Panc1 (cell line): ENCODE measurements at regions not wholly inside any gene's neighbourhood (a gene's known extent, or its start where the extent isn't known, plus 50 kb on each side); places are given as distances from the start of the nearest gene placed in this dataset.

ENCODE experiments used
- ATAC-seq: fragments of 200-7000 bp; cut with Tn5 transposase; 2 replicates; pipeline ENCODE4 v1.9.1; 2020; ENCODE audit warnings: mild to moderate bottlenecking, moderate library complexity
- BruUV-seq: library from RNA; stranded (reverse); fragments of 400-500 nt; replicated peaks from 2 replicates; lab custom pipeline; 2021; lab: Mats Ljungman, UMichigan
- CTCF ChIA-PET: fragments of 300-600 bp; sonication (Branson Sonifier 250); formaldehyde crosslinking; loops from one replicate; lab custom pipeline; 2022; ENCODE audit warnings: antibody characterized with exemption; lab: Charles Lee
- POLR2A ChIA-PET: fragments of 300-600 bp; sonication (Branson Sonifier 250); formaldehyde crosslinking; loops from one replicate; lab custom pipeline; 2022; ENCODE audit warnings: antibody characterized with exemption; lab: Charles Lee
- DNase-seq: peaks from one replicate; pipeline ENCODE4 v3.0.0-alpha.2; 2010; ENCODE audit warnings: low read depth, low spot score
- H3K27ac ChIP-seq: 2 replicates; pipeline ENCODE4 v1.5.1; 2011; ENCODE audit warnings: mild to moderate bottlenecking, low read length, inconsistent platforms
- H3K27me3 ChIP-seq: fragments of 200-500 bp; sonication (Bioruptor generic); 2 replicates; pipeline ENCODE4 v1.6.0; 2014; ENCODE audit warnings: low read length, inconsistent platforms; ENCODE audit not compliant: control insufficient read depth, insufficient read depth
- H3K36me3 ChIP-seq: fragments of 200-500 bp; sonication (Bioruptor generic); 2 replicates; pipeline ENCODE4 v1.5.1; 2014; ENCODE audit warnings: inconsistent platforms, mild to moderate bottlenecking, low read length, moderate library complexity; ENCODE audit not compliant: control insufficient read depth, insufficient read depth
- H3K4me1 ChIP-seq: 2 replicates; pipeline ENCODE4 v1.5.1; 2011; ENCODE audit warnings: inconsistent platforms, mild to moderate bottlenecking, low read length, moderate library complexity; ENCODE audit not compliant: control insufficient read depth, insufficient read depth
- H3K4me3 ChIP-seq, 2 experiments: 2 replicates each; pipeline ENCODE4 v1.5.1; 2011 to 2012; ENCODE audit warnings: low read depth in 2 of 2, low read length in 2 of 2, mild to moderate bottlenecking in 2 of 2, inconsistent platforms in 1 of 2, moderate library complexity in 1 of 2
- H3K9me3 ChIP-seq: fragments of 200-500 bp; sonication (Bioruptor generic); 2 replicates; pipeline ENCODE4 v1.5.1; 2014; ENCODE audit warnings: low read depth, mild to moderate bottlenecking, inconsistent platforms, low read length, moderate library complexity; ENCODE audit not compliant: control insufficient read depth, insufficient read depth
- CTCF ChIP-seq: fragments of 450-650 bp; IDR thresholded peaks from 2 replicates; pipeline ENCODE4 v1.5.1; 2017; ENCODE audit warnings: mild to moderate bottlenecking
- POLR2AphosphoS5 ChIP-seq: IDR thresholded peaks from 2 replicates; pipeline ENCODE4 v1.6.1; 2012; ENCODE audit warnings: mild to moderate bottlenecking, low read depth, low read length, moderate library complexity
- REST ChIP-seq, 2 experiments: IDR thresholded peaks; 2 replicates each; pipeline ENCODE4 v1.6.1; 2011 to 2012; ENCODE audit warnings: low read depth in 2 of 2, control low read depth in 1 of 2, low read length in 1 of 2, mild to moderate bottlenecking in 1 of 2, moderate library complexity in 1 of 2; ENCODE audit not compliant: insufficient read depth in 1 of 2
- SIN3A ChIP-seq: IDR thresholded peaks from 2 replicates; pipeline ENCODE4 v1.6.1; 2012; ENCODE audit warnings: low read depth, mild to moderate bottlenecking, low read length, moderate library complexity, borderline replicate concordance; ENCODE audit not compliant: insufficient read depth
- TCF7L2 ChIP-seq: IDR thresholded peaks from 2 replicates; pipeline ENCODE4 v1.6.1; 2011; ENCODE audit warnings: mild to moderate bottlenecking, low read depth, low read length, inconsistent platforms
- in situ Hi-C: cut with HindIII; loops from 2 replicates; pipeline ENCODE4 v1.10.0; 2016; ENCODE audit warnings: low sequenced_read_pairs, low pct_unique_long_range_greater_than_20kb
- intact Hi-C: fragments of 100-400 bp; cut with micrococcal nuclease; formaldehyde crosslinking; loops from one replicate; pipeline ENCODE4 v1.10.0; 2022; ENCODE audit not compliant: unreplicated experiment

- H3K4me3 ChIP-seq: no peak overlapping the region
- no peak for TF ChIP-seq POLR2AphosphoS5
- no peak for TF ChIP-seq TCF7L2
- ATAC-seq: peak; percentile 80
- POLR2A ChIA-PET: no interaction called here
- intact Hi-C loops: no loop called here
- no TSS peak for BruUV-seq
- CTCF ChIA-PET: no interaction called here
- no peaks in the 10 kb centered on the region for H3K36me3 ChIP-seq
- no peaks in the 10 kb centered on the region for H3K9me3 ChIP-seq
- no peak for DNase-seq
- H3K27me3 ChIP-seq: no peaks in the 10 kb centered on the region
- H3K4me1 ChIP-seq: no peaks in the 10 kb centered on the region
- no peak overlapping the region for H3K27ac ChIP-seq
- in situ Hi-C loops: no loop called here
Observed at GRCh38 chr6:163729127-163729872, 314.8 kb downstream of the QKI start.

GRCh38 chr6:163728442-163729126 lies 314.1 kb downstream of the QKI start:
- POLR2A ChIA-PET: no interaction called here
- no TSS peak for BruUV-seq
- Histone ChIP-seq H3K9me3 (no peaks in the 10 kb centered on the region), H3K4me3 (no peak overlapping the region), H3K27me3 (no peaks in the 10 kb centered on the region), H3K36me3 (no peaks in the 10 kb centered on the region), H3K27ac (no peak overlapping the region), H3K4me1 (no peaks in the 10 kb centered on the region)
- no peak for DNase-seq
- ATAC-seq: no peak
- TF ChIP-seq POLR2AphosphoS5: no peak
- no peak for TF ChIP-seq CTCF
- no peak for TF ChIP-seq REST (IDR thresholded peaks at IDR 0.05; ENCODE audit: insufficient read depth in 1 of 2, low read depth in 2 of 2, low read length in 1 of 2)
- no peak for TF ChIP-seq TCF7L2
- TF ChIP-seq SIN3A: no peak
- intact Hi-C loops (no loop called here), in situ Hi-C loops (no loop called here)
- CTCF ChIA-PET: no interaction called here
